CD4-positive, CD25-positive, alpha-beta regulatory T cell (primary cell): ENCODE measurements at regions not wholly inside any gene's neighbourhood (a gene's known extent, or its start where the extent isn't known, plus 50 kb on each side); places are given as distances from the start of the nearest gene placed in this dataset.

Experiments used
- ATAC-seq, 2 donors: fragments of 150-1000 bp; cut with Tn5 transposase; one replicate each; pipeline ENCODE4 v1.10.0; 2021; ENCODE audit warnings: low read depth in 2 of 2, moderate number of reproducible peaks in 2 of 2, moderate library complexity in 1 of 2
- DNase-seq, 3 donors: peaks; one replicate each; pipeline versions ENCODE4 v3.0.0 to v3.0.0-alpha.2; 2012 to 2022; ENCODE audit warnings: mixed read lengths in 1 of 3
- H3K27ac ChIP-seq: one replicate; pipeline ENCODE4 v1.7.0; 2013; ENCODE audit warnings: mild to moderate bottlenecking, low read length; ENCODE audit not compliant: insufficient read depth, poor library complexity, severe bottlenecking
- H3K27me3 ChIP-seq: one replicate; pipeline ENCODE4 v1.7.0; 2013; ENCODE audit warnings: low read length; ENCODE audit not compliant: control insufficient read depth, insufficient read depth
- H3K36me3 ChIP-seq: one replicate; pipeline ENCODE4 v1.7.0; 2013; ENCODE audit warnings: mild to moderate bottlenecking, low read length, moderate library complexity; ENCODE audit not compliant: control insufficient read depth, insufficient read depth
- H3K4me1 ChIP-seq: 2 replicates; pipeline ENCODE4 v1.7.0; 2013; ENCODE audit warnings: mild to moderate bottlenecking, low read length; ENCODE audit not compliant: insufficient read depth, control insufficient read depth, poor library complexity, severe bottlenecking
- H3K4me3 ChIP-seq: one replicate; pipeline ENCODE4 v1.7.0; 2013; ENCODE audit warnings: low read depth, mild to moderate bottlenecking, low read length, moderate library complexity
- H3K9me3 ChIP-seq, 2 experiments: 1 replicate in 1 of 2; 2 replicates in 1 of 2; pipeline ENCODE4 v1.7.0; 2013; ENCODE audit warnings: low read length in 2 of 2, mild to moderate bottlenecking in 1 of 2, moderate library complexity in 1 of 2; ENCODE audit not compliant: control insufficient read depth in 2 of 2
- H3K27ac Mint-ChIP-seq, 3 donors: one replicate each; pipeline ENCODE4 v1.8.0; 2020 to 2022; ENCODE audit warnings: mild to moderate bottlenecking in 3 of 3, mixed read lengths in 3 of 3, moderate library complexity in 2 of 3
- H3K27me3 Mint-ChIP-seq: one replicate; pipeline ENCODE4 v1.8.0; 2022; ENCODE audit warnings: mild to moderate bottlenecking, mixed read lengths
- H3K36me3 Mint-ChIP-seq: one replicate; pipeline ENCODE4 v1.8.0; 2020; ENCODE audit warnings: mixed read lengths
- H3K4me1 Mint-ChIP-seq, 4 donors: one replicate each; pipeline ENCODE4 v1.8.0; 2020 to 2022; ENCODE audit warnings: mixed read lengths in 4 of 4, mild to moderate bottlenecking in 1 of 4
- H3K4me3 Mint-ChIP-seq, 4 donors: one replicate each; pipeline ENCODE4 v1.8.0; 2020 to 2022; ENCODE audit warnings: mild to moderate bottlenecking in 4 of 4, mixed read lengths in 4 of 4, moderate library complexity in 3 of 4
- H3K9me3 Mint-ChIP-seq, 7 donors: one replicate each; pipeline ENCODE4 v1.8.0; 2020 to 2022; ENCODE audit warnings: mixed read lengths in 7 of 7, mild to moderate bottlenecking in 3 of 7, moderate library complexity in 2 of 7

DNA sequence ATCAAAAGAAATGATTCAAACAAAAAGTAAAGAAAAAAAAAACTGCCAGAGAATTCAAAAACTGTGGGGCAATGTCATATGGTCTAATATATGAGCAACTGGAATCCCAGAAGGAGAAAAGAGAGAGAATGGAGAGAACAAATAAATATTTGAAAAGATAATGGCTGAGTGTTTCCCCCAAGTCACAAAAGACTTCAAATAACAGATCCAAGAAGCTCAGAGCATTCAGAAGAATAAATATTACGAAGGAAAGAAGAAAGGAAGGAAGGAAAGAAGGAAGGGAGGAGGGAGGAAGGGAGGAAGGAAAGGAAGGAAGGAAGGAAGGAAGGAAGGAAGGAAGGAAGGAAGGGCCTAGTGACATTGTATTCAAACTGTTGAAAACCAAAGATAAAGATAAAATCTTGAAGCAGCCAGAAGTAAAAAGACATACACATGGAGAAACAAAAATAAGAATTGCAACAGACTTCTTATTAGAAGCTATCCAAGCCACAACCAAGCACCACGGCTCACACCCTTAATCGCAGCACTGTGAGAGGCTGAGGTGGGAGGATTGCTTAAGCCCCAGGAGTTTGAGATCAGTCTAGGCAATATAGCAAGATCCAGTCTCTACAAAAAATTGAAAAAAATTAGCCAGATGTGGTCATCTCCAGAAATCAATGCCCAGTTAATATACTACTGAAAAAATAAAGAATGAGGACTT, 118.9 kb upstream of the IGSF10 start:
- no peak overlapping the region for H3K4me3 ChIP-seq
- Mint-ChIP-seq H3K9me3 (peaks cover 0 to 9% (median 0%) of the 10 kb centered on the region in 7 donors), H3K4me1 (no peaks in the 10 kb centered on the region), H3K36me3 (no peaks in the 10 kb centered on the region), H3K4me3 (no peak overlapping the region), H3K27me3 (no peaks in the 10 kb centered on the region), H3K27ac (peak overlapping the region in 1 of 3 donors; percentile 29)
- ATAC-seq (no peak), DNase-seq (no peak)
- no peaks in the 10 kb centered on the region for H3K4me1 ChIP-seq
- no peaks in the 10 kb centered on the region for H3K36me3 ChIP-seq
- no peak overlapping the region for H3K27ac ChIP-seq
- H3K27me3 ChIP-seq = peaks cover 2% of the 10 kb centered on the region
- H3K9me3 ChIP-seq = no peaks in the 10 kb centered on the region

DNA sequence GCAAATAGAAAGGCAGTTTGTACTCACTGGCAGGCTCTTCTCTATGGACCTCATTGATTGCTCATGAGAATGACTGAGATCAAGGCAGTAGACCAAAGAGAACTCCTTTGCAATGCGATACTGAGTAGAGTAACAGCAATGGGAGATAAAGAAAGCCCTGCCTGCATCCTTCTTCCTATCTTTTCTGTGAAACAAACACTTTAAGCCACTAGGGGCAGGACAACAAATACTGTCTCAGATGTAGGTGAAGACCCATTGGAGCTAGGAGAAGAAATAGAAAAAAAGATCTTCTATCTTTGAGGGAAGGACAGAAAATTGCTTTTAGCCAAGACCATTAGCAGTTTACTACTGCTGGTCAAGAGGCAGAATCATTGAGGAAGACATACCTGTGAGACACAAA, 117.6 kb upstream of the IGSF10 start:
- Histone ChIP-seq H3K4me3 (no peak overlapping the region), H3K27ac (no peak overlapping the region), H3K4me1 (no peaks in the 10 kb centered on the region), H3K27me3 (peaks cover 2% of the 10 kb centered on the region), H3K9me3 (no peaks in the 10 kb centered on the region), H3K36me3 (no peaks in the 10 kb centered on the region)
- no peak overlapping the region for H3K27ac Mint-ChIP-seq
- no peaks in the 10 kb centered on the region for H3K27me3 Mint-ChIP-seq
- ATAC-seq (no peak), DNase-seq (no peak)
- no peaks in the 10 kb centered on the region for H3K36me3 Mint-ChIP-seq
- peaks cover 0 to 4% (median 0%) of the 10 kb centered on the region in 7 donors for H3K9me3 Mint-ChIP-seq
- no peak overlapping the region for H3K4me3 Mint-ChIP-seq
- no peaks in the 10 kb centered on the region for H3K4me1 Mint-ChIP-seq

DNA sequence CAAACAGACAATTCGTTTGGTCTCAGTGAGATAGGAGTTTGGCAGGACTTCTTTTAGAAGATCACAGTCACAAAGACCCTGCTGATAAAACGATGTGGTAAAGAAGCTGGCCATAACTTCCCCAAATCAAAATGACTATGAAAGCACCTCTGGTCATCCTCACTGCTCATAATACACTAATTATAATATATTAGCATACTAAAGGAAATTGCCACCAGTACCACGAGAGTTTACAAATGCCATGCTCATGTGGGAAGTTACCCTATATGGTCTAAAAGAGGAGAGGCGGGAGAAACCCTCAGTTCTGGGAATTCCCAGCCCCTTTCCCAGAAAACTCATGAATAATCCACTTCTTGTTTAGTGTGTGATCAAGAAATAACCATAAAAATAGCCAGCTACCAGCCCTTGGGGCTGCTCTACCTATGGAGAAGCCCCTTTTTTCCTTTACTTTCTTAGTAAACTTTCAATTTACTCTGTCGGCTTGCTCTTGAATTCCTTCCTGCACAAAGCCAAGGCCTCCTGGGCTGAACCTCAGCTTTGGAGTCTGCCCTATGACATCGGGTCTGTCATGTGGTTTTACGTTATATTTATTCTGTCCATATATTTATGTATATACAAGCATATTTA, 115.8 kb upstream of the IGSF10 start:
- Histone ChIP-seq H3K36me3 (no peaks in the 10 kb centered on the region), H3K27ac (no peak overlapping the region), H3K9me3 (no peaks in the 10 kb centered on the region), H3K4me3 (no peak overlapping the region), H3K27me3 (peaks cover 2% of the 10 kb centered on the region), H3K4me1 (no peaks in the 10 kb centered on the region)
- H3K36me3 Mint-ChIP-seq = no peaks in the 10 kb centered on the region
- ATAC-seq (no peak), DNase-seq (no peak)
- no peaks in the 10 kb centered on the region for H3K4me1 Mint-ChIP-seq
- H3K27me3 Mint-ChIP-seq = no peaks in the 10 kb centered on the region
- no peak overlapping the region for H3K27ac Mint-ChIP-seq
- H3K9me3 Mint-ChIP-seq = peaks cover 0 to 6% (median 0%) of the 10 kb centered on the region in 7 donors
- H3K4me3 Mint-ChIP-seq = no peak overlapping the region

DNA sequence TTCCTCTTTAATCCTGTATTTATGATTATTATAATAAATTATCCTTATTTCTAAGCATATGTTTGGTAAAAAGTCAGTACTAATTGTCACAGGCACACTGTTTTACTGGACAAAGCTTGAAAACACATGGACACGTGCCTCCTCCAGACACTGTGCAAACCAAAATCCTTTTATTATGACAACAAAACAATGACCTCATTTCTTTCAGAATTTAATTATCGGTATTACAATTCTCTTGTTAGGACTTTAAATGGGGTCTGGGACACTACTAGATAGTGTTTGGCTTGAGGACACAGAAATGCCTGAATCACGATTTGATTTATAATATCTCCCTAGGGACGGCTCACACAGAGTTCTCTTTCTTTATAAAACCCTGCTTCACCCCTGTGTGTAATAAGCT, 107.3 kb upstream of the IGSF10 start:
- H3K27ac Mint-ChIP-seq = no peak overlapping the region
- H3K27me3 Mint-ChIP-seq = no peaks in the 10 kb centered on the region
- Histone ChIP-seq H3K36me3 (no peaks in the 10 kb centered on the region), H3K9me3 (no peaks in the 10 kb centered on the region), H3K27me3 (no peaks in the 10 kb centered on the region), H3K27ac (no peak overlapping the region), H3K4me3 (no peak overlapping the region), H3K4me1 (no peaks in the 10 kb centered on the region)
- ATAC-seq = no peak
- no peak overlapping the region for H3K4me3 Mint-ChIP-seq
- peaks cover 0 to 6% (median 0%) of the 10 kb centered on the region in 7 donors for H3K9me3 Mint-ChIP-seq
- no peak for DNase-seq
- H3K4me1 Mint-ChIP-seq = no peaks in the 10 kb centered on the region
- no peaks in the 10 kb centered on the region for H3K36me3 Mint-ChIP-seq

DNA sequence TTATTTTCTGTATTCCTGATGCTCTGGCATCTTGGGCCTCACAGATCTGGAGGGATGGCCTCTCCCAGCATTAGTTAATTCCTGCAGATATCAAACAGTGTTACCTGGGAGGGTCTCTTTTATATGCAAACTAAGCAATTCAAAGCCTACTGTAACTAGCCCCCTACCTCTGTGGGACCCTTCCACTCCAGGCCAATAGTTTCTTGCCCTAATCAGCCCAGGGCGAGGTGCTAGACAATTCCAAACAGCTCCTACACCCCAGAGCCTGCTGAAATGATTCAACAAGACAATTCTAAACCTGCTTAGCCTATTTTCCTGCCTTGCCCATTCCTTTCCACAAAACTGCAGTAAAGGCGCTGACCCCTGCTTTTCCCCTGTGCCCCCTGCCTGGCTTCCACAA, 106.6 kb upstream of the IGSF10 start:
- Histone ChIP-seq H3K4me1 (no peaks in the 10 kb centered on the region), H3K9me3 (no peaks in the 10 kb centered on the region), H3K27ac (no peak overlapping the region), H3K4me3 (no peak overlapping the region), H3K27me3 (no peaks in the 10 kb centered on the region), H3K36me3 (no peaks in the 10 kb centered on the region)
- Mint-ChIP-seq H3K9me3 (peaks cover 0 to 4% (median 0%) of the 10 kb centered on the region in 7 donors), H3K4me3 (no peak overlapping the region), H3K27ac (no peak overlapping the region), H3K27me3 (no peaks in the 10 kb centered on the region), H3K4me1 (no peaks in the 10 kb centered on the region), H3K36me3 (no peaks in the 10 kb centered on the region)
- DNase-seq = no peak
- no peak for ATAC-seq

DNA sequence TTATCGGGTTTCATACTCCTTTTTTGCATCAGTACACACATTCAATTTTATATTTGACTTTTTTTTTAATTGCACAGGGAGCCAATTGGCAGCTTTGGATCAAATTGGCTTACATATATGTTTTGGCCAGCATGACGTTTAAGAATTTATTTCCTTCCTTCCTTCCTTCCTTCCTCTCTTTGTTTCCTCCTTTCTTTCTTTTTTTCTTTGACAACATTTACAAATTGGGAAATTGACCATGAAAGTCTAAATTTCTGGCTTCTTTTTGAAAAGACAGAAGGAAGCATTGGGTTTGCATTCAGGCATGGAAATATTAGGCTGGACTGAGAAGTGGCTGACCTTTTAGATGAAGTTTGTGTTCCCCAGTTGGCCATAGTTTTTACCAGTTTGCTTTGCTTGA, 103.4 kb upstream of the IGSF10 start:
- no peak overlapping the region for H3K27ac ChIP-seq
- H3K27me3 ChIP-seq = no peaks in the 10 kb centered on the region
- no peak overlapping the region for H3K4me3 Mint-ChIP-seq
- no peaks in the 10 kb centered on the region for H3K4me1 ChIP-seq
- no peaks in the 10 kb centered on the region for H3K4me1 Mint-ChIP-seq
- no peaks in the 10 kb centered on the region for H3K36me3 Mint-ChIP-seq
- H3K27me3 Mint-ChIP-seq = no peaks in the 10 kb centered on the region
- ATAC-seq (no peak), DNase-seq (no peak)
- no peak overlapping the region for H3K27ac Mint-ChIP-seq
- no peaks in the 10 kb centered on the region for H3K36me3 ChIP-seq
- peaks cover 0 to 3% (median 0%) of the 10 kb centered on the region in 7 donors for H3K9me3 Mint-ChIP-seq
- no peak overlapping the region for H3K4me3 ChIP-seq
- no peaks in the 10 kb centered on the region for H3K9me3 ChIP-seq

DNA sequence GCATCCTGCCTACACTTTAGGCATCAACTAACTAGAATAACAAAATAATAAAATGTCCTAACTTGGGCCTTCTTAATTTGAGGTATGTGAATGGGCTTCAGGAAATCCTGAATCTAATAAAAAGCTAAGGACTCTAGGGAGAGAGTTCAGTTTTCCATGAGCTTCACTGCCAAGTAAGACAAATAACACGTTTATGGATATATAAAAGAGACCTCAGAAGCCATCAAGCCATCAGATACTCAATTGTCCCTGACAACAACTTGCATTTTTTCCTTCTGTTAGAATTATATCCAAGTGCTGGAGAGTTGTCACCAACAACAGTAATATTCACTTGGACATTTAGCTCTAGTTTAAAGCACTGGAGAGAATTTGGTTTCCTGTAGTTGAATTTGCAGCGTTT, 102.4 kb upstream of the IGSF10 start:
- no peak for ATAC-seq
- H3K27me3 ChIP-seq = no peaks in the 10 kb centered on the region

DNA sequence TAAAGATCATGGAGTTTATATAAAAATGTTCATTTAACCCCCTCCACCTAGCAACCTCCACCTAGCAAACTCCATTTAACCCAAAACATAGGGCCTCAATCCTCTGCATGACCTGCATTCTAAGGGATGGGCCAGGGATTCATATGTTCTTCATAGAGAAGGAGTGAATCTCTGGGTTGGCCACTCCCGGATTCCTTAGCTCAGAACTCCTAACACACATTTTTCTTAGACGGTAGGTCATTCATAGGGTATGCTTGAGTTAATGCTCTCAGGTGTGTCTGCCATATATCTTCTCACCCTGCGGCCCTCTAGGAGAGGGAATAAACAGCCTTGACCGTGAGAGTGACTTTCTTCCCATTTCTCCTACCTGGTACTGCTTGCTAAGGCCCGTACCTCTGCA, 102.0 kb upstream of the IGSF10 start:
- Histone ChIP-seq H3K4me3 (no peak overlapping the region), H3K27ac (no peak overlapping the region), H3K27me3 (no peaks in the 10 kb centered on the region), H3K4me1 (no peaks in the 10 kb centered on the region), H3K36me3 (no peaks in the 10 kb centered on the region), H3K9me3 (no peaks in the 10 kb centered on the region)
- H3K9me3 Mint-ChIP-seq = peaks cover 0 to 3% (median 0%) of the 10 kb centered on the region in 7 donors
- no peak for ATAC-seq
- H3K27ac Mint-ChIP-seq = no peak overlapping the region
- no peaks in the 10 kb centered on the region for H3K4me1 Mint-ChIP-seq
- no peaks in the 10 kb centered on the region for H3K36me3 Mint-ChIP-seq
- H3K27me3 Mint-ChIP-seq = no peaks in the 10 kb centered on the region
- no peak overlapping the region for H3K4me3 Mint-ChIP-seq
- DNase-seq = no peak

More for the DNA sequence above, 102.4 kb upstream of the IGSF10 start:
- Mint-ChIP-seq H3K9me3 (peaks cover 0 to 3% (median 0%) of the 10 kb centered on the region in 7 donors), H3K4me1 (no peaks in the 10 kb centered on the region), H3K27ac (no peak overlapping the region), H3K4me3 (no peak overlapping the region), H3K36me3 (no peaks in the 10 kb centered on the region), H3K27me3 (no peaks in the 10 kb centered on the region)
- no peaks in the 10 kb centered on the region for H3K36me3 ChIP-seq
- no peaks in the 10 kb centered on the region for H3K9me3 ChIP-seq
- no peaks in the 10 kb centered on the region for H3K4me1 ChIP-seq
- no peak overlapping the region for H3K4me3 ChIP-seq
- DNase-seq = no peak
- H3K27ac ChIP-seq = no peak overlapping the region
